ENCODE measurements at regions not wholly inside any gene's neighbourhood (a gene's known extent, or its start where the extent isn't known, plus 50 kb on each side); places are given as distances from the start of the nearest gene placed in this dataset.

DNA sequence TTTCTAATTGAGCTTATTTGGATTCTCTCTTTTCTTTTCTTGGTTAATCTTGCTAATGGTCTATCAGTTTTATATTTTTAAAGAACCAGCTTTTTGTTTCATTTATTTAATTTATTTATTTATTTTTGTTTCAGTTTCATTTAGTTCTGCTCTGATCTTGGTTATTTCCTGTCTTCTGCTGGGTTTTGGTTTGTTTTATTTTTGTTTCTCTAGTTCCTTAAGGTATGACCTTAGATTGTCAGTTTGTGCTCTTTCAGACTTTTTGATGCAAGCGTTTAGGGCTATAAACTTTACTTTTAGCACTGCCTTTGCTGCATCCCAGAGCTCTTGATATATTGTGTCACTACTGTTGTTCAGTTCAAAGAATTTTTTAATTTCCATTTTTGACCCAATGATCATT is 149.7 kb upstream of the SLC25A13 start (continued):
- TF ChIP-seq, protein P1, sequence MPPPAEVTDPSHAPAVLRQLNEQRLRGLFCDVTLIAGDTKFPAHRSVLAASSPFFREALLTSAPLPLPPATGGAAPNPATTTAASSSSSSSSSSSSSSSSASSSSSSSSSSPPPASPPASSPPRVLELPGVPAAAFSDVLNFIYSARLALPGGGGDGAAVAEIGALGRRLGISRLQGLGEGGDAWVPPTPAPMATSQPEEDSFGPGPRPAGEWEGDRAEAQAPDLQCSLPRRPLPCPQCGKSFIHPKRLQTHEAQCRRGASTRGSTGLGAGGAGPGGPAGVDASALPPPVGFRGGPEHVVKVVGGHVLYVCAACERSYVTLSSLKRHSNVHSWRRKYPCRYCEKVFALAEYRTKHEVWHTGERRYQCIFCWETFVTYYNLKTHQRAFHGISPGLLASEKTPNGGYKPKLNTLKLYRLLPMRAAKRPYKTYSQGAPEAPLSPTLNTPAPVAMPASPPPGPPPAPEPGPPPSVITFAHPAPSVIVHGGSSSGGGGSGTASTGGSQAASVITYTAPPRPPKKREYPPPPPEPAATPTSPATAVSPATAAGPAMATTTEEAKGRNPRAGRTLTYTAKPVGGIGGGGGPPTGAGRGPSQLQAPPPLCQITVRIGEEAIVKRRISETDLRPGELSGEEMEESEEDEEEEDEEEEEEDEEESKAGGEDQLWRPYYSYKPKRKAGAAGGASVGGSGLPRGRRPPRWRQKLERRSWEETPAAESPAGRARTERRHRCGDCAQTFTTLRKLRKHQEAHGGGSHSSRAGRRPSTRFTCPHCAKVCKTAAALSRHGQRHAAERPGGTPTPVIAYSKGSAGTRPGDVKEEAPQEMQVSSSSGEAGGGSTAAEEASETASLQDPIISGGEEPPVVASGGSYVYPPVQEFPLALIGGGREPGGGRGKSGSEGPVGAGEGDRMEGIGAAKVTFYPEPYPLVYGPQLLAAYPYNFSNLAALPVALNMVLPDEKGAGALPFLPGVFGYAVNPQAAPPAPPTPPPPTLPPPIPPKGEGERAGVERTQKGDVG (CRISPR knock-in tag; IDR thresholded peaks at IDR 0.05), result no peak
- no peak for TF ChIP-seq CREB1 (IDR thresholded peaks at IDR 0.05; ENCODE audit: low read depth)
- TF ChIP-seq, protein P2, sequence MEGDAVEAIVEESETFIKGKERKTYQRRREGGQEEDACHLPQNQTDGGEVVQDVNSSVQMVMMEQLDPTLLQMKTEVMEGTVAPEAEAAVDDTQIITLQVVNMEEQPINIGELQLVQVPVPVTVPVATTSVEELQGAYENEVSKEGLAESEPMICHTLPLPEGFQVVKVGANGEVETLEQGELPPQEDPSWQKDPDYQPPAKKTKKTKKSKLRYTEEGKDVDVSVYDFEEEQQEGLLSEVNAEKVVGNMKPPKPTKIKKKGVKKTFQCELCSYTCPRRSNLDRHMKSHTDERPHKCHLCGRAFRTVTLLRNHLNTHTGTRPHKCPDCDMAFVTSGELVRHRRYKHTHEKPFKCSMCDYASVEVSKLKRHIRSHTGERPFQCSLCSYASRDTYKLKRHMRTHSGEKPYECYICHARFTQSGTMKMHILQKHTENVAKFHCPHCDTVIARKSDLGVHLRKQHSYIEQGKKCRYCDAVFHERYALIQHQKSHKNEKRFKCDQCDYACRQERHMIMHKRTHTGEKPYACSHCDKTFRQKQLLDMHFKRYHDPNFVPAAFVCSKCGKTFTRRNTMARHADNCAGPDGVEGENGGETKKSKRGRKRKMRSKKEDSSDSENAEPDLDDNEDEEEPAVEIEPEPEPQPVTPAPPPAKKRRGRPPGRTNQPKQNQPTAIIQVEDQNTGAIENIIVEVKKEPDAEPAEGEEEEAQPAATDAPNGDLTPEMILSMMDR (IDR thresholded peaks at IDR 0.05 in 2 of 3, conservative IDR thresholded peaks at IDR 0.05 in 1 of 3; ENCODE audit: control insufficient read depth in 2 of 3, extremely low read depth in 1 of 3, insufficient read depth in 1 of 3, low read depth in 3 of 3, low read length in 3 of 3), result no peak
- TF ChIP-seq, protein P3, sequence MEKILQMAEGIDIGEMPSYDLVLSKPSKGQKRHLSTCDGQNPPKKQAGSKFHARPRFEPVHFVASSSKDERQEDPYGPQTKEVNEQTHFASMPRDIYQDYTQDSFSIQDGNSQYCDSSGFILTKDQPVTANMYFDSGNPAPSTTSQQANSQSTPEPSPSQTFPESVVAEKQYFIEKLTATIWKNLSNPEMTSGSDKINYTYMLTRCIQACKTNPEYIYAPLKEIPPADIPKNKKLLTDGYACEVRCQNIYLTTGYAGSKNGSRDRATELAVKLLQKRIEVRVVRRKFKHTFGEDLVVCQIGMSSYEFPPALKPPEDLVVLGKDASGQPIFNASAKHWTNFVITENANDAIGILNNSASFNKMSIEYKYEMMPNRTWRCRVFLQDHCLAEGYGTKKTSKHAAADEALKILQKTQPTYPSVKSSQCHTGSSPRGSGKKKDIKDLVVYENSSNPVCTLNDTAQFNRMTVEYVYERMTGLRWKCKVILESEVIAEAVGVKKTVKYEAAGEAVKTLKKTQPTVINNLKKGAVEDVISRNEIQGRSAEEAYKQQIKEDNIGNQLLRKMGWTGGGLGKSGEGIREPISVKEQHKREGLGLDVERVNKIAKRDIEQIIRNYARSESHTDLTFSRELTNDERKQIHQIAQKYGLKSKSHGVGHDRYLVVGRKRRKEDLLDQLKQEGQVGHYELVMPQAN (conservative IDR thresholded peaks at IDR 0.05), result no peak

DNA sequence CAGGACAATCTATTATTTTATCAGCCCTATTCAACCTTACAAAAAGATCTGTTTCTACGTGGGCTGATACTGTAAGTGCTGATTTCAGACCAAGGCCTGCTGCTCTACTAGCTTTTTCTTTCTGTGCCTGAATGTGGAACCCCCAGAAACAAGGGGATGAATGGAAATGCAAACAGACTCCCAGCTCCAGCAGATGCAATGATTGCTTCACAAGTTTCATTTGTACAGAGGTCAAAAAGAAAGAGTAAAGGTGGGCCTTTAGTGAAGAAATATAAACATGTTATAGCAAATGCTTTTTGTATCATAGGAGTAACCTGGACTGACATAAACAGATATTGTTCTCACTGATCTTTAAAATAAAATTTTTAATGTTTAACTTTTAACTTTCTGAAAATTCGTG is 130.2 kb upstream of the SLC25A13 start:
- Histone ChIP-seq H3K4me1 (ENCODE audit: control insufficient read depth, insufficient read depth, low read length) (no peaks in the 10 kb centered on the region), H3K36me3 (ENCODE audit: control insufficient read depth in 2 of 2, insufficient read depth in 2 of 2, low read length in 1 of 2) (no peaks in the 10 kb centered on the region), H3K27ac (ENCODE audit: control insufficient read depth, insufficient read depth) (no peak overlapping the region), H3K79me2 (ENCODE audit: control insufficient read depth, insufficient read depth, low read length) (no peaks in the 10 kb centered on the region), H2AFZ (ENCODE audit: control insufficient read depth, low read depth, low read length) (no peak overlapping the region), H4K20me1 (ENCODE audit: control insufficient read depth, insufficient read depth) (no peaks in the 10 kb centered on the region), H3K9ac (ENCODE audit: control insufficient read depth, insufficient read depth, low read length) (no peak overlapping the region), H3K4me3 (no peak overlapping the region), H3K27me3 (replicated peaks in 1 of 2; ENCODE audit: control insufficient read depth in 2 of 2, insufficient read depth in 2 of 2, low read length in 1 of 2) (no peaks in the 10 kb centered on the region), H3K4me2 (ENCODE audit: control insufficient read depth, insufficient read depth) (no peak overlapping the region), H3K9me3 (replicated peaks; ENCODE audit: control insufficient read depth, insufficient read depth, low read length) (no peaks in the 10 kb centered on the region)
- ChIA-PET POLR2A (no interaction called here), SMC1A (ENCODE audit: uncharacterized antibody, unreplicated experiment) (no interaction called here), RAD21 (ENCODE audit: unreplicated experiment) (no interaction called here), CTCF (no interaction called here)
- intact Hi-C loops (cut with micrococcal nuclease; ENCODE audit: unreplicated experiment), result no loop called here
- FAIRE-seq (no peak), DNase-seq (ENCODE audit: low read depth, low spot score) (no peak), ATAC-seq (no peak)
- in situ Hi-C loops (cut with MboI), result no loop called here
- 4% methylated on average over 2 of the region's 2 CpGs for WGBS (ENCODE audit: insufficient coverage, insufficient replicate concordance, low lambda C conversion rate, missing lambda C conversion rate)
- no TSS peak for BruUV-seq (replicated peaks)
- no peak for TF ChIP-seq ESRRA (IDR thresholded peaks at IDR 0.05; ENCODE audit: low read length)
- TF ChIP-seq, protein P4, sequence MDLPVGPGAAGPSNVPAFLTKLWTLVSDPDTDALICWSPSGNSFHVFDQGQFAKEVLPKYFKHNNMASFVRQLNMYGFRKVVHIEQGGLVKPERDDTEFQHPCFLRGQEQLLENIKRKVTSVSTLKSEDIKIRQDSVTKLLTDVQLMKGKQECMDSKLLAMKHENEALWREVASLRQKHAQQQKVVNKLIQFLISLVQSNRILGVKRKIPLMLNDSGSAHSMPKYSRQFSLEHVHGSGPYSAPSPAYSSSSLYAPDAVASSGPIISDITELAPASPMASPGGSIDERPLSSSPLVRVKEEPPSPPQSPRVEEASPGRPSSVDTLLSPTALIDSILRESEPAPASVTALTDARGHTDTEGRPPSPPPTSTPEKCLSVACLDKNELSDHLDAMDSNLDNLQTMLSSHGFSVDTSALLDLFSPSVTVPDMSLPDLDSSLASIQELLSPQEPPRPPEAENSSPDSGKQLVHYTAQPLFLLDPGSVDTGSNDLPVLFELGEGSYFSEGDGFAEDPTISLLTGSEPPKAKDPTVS (IDR thresholded peaks at IDR 0.05; ENCODE audit: low read depth, low read length), result no peak
- TF ChIP-seq TARDBP (IDR thresholded peaks at IDR 0.05; ENCODE audit: borderline replicate concordance), result no peak
- TF ChIP-seq, protein P5, sequence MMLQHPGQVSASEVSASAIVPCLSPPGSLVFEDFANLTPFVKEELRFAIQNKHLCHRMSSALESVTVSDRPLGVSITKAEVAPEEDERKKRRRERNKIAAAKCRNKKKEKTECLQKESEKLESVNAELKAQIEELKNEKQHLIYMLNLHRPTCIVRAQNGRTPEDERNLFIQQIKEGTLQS (IDR thresholded peaks at IDR 0.05; ENCODE audit: borderline replicate concordance, extremely low read depth, low read depth, low read length), result no peak
- no peak for TF ChIP-seq HDGF (IDR thresholded peaks at IDR 0.05)
- no peak for TF ChIP-seq CEBPB (IDR thresholded peaks at IDR 0.05; ENCODE audit: borderline replicate concordance in 1 of 2, low read depth in 2 of 2, low read length in 2 of 2)

All from GM12878 (cell line).